ENCODE measurements at regions not wholly inside any gene's neighbourhood (a gene's known extent, or its start where the extent isn't known, plus 50 kb on each side); places are given as distances from the start of the nearest gene placed in this dataset.

DNA sequence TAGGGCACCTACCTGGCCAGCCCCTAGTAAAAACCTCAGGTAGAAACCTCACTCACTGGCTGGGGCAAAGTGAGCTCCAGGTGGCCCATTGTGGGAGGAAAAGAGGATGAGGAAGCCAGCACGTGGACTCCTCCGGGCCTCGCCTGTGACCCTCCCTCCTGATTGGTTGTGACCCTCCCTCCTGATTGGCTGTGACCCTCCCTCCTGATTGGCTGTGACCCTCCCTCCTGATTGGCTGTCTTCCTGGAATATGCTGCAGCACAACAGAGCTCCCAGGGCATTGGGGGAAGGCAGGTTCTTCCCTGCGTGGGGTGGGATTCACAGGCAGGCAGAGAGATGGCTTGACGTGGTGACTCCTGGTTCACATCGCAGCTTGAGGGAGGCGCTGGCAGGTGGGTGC lies 343.0 kb downstream of the GLRX3 start:
- Histone ChIP-seq H3K36me3 (ENCODE audit: control insufficient read depth, insufficient read depth, low read length) (no peaks in the 10 kb centered on the region), H3K4me1 (ENCODE audit: control insufficient read depth, insufficient read depth, low read length) (no peaks in the 10 kb centered on the region), H3K4me3 (ENCODE audit: low read depth, low read length) (no peak overlapping the region), H3K9ac (ENCODE audit: low read depth, low read length) (no peak overlapping the region), H3K9me3 (ENCODE audit: control insufficient read depth, insufficient read depth, low read length) (no peaks in the 10 kb centered on the region), H3K27me3 (ENCODE audit: control insufficient read depth, insufficient read depth, low read length) (no peaks in the 10 kb centered on the region)

DNA sequence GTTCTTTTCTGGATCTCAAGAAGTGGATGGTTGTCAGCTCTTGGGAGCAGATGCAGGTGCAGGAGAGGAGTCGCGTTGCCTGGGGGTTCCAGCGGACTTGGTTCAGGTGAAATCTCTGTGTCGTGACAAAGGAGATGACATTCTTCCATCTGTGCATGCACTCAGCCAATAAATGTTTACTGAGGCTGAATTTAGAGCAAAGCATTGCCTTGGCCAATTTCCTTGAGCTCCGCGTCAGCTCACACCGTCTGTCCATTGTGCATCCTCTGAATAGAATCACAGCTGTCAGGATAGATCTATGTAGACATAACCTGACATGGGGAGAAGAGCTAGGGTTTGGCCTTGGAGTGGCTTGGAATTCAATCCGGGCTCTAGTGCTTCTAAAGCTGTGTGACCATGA lies 343.7 kb downstream of the GLRX3 start:
- no peaks in the 10 kb centered on the region for H3K27me3 ChIP-seq (ENCODE audit: control insufficient read depth, insufficient read depth, low read length)
- no peak overlapping the region for H3K9ac ChIP-seq (ENCODE audit: low read depth, low read length)
- no peaks in the 10 kb centered on the region for H3K36me3 ChIP-seq (ENCODE audit: control insufficient read depth, insufficient read depth, low read length)
- no peak overlapping the region for H3K4me3 ChIP-seq (ENCODE audit: low read depth, low read length)
- H3K9me3 ChIP-seq (ENCODE audit: control insufficient read depth, insufficient read depth, low read length) = no peaks in the 10 kb centered on the region
- no peaks in the 10 kb centered on the region for H3K4me1 ChIP-seq (ENCODE audit: control insufficient read depth, insufficient read depth, low read length)

DNA sequence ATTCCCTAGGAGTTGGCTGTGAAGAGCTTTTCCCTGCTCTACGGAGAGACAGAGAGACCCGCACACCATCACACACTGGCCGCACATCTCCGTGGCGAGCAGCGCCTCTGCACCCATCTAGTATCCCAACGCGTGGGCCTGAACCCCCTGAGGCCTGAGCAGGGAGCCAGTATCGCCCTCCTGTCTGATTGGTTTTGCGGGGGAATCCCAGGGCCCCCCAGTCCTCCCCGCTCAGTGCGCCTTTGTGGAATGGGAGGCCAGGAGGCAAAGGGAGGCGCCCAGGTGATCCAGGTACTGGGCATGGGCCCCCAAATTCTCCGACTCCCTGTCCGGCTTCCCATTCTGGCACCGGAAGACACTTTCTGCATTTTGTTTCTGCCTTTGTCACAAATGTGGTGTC lies 344.3 kb downstream of the GLRX3 start:
- Histone ChIP-seq H3K4me3 (ENCODE audit: low read depth, low read length) (no peak overlapping the region), H3K4me1 (ENCODE audit: control insufficient read depth, insufficient read depth, low read length) (no peaks in the 10 kb centered on the region), H3K9ac (ENCODE audit: low read depth, low read length) (no peak overlapping the region), H3K27me3 (ENCODE audit: control insufficient read depth, insufficient read depth, low read length) (no peaks in the 10 kb centered on the region), H3K36me3 (ENCODE audit: control insufficient read depth, insufficient read depth, low read length) (no peaks in the 10 kb centered on the region), H3K9me3 (ENCODE audit: control insufficient read depth, insufficient read depth, low read length) (no peaks in the 10 kb centered on the region)

DNA sequence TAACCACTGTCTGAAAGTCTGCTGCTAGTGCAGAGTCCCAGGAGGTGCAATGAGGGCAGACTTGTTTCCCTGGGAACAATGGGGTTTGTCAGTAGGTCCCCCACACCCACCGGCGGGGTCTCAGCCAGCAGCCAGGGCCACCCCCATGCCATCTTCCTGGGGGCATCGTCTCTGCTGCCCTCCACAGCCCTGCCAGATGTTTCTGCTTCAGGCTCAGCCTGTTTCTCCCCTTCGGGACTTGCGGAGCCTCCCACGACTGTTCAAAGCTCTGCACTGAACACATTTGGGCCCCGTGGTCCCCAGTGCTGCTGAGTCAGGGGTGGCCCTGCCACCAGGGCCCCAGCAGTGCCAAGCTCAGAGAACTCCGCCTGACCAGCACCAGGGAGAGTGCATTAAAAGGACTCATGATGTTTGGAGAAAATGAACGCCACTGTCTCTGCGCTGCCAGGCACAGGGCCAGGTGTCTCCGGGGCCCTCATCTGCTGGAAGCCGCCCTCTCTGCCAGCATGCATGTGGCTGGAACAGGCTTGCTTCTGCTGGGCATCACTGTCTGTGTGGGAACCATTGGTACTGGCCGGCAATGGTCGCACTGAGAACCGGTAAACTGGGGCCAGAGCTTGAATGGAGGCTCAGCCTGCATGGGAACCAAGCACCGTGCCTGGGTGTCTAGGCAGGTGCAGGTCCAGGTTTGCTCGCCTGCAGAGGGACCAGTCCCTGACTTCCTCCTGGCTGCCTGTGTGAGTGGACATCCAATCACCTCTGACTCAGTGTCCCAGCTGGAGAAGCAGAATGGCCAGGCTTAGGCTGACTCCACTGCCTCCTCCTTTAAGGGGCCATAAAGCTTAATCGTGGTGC lies 345.1 kb downstream of the GLRX3 start:
- Histone ChIP-seq H3K9me3 (ENCODE audit: control insufficient read depth, insufficient read depth, low read length) (no peaks in the 10 kb centered on the region), H3K36me3 (ENCODE audit: control insufficient read depth, insufficient read depth, low read length) (no peaks in the 10 kb centered on the region), H3K9ac (ENCODE audit: low read depth, low read length) (no peak overlapping the region), H3K4me3 (ENCODE audit: low read depth, low read length) (no peak overlapping the region), H3K4me1 (ENCODE audit: control insufficient read depth, insufficient read depth, low read length) (no peaks in the 10 kb centered on the region), H3K27me3 (ENCODE audit: control insufficient read depth, insufficient read depth, low read length) (no peaks in the 10 kb centered on the region)

DNA sequence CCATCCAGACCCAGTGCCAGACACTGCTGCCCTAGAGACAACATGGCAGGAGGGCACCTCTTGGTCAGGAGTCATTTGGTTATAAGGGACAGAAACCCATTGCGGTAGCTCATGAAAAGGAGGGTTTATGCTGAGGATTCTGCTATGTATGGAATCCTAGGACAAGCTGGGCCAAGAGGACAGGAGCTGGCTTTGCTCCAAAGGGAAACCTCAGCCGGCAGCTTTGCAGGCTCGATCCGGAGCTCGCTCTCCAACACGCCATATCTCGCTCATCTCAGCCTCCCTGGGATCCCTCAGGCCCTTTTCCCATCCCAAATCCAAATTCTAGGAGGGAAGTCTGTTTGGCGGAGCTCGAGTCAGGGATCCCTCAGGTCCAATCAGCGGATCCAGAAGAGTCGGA lies 345.7 kb downstream of the GLRX3 start:
- no peaks in the 10 kb centered on the region for H3K9me3 ChIP-seq (ENCODE audit: control insufficient read depth, insufficient read depth, low read length)
- no peak overlapping the region for H3K9ac ChIP-seq (ENCODE audit: low read depth, low read length)
- no peaks in the 10 kb centered on the region for H3K27me3 ChIP-seq (ENCODE audit: control insufficient read depth, insufficient read depth, low read length)
- no peaks in the 10 kb centered on the region for H3K36me3 ChIP-seq (ENCODE audit: control insufficient read depth, insufficient read depth, low read length)
- H3K4me1 ChIP-seq (ENCODE audit: control insufficient read depth, insufficient read depth, low read length) = no peaks in the 10 kb centered on the region
- H3K4me3 ChIP-seq (ENCODE audit: low read depth, low read length) = no peak overlapping the region

DNA sequence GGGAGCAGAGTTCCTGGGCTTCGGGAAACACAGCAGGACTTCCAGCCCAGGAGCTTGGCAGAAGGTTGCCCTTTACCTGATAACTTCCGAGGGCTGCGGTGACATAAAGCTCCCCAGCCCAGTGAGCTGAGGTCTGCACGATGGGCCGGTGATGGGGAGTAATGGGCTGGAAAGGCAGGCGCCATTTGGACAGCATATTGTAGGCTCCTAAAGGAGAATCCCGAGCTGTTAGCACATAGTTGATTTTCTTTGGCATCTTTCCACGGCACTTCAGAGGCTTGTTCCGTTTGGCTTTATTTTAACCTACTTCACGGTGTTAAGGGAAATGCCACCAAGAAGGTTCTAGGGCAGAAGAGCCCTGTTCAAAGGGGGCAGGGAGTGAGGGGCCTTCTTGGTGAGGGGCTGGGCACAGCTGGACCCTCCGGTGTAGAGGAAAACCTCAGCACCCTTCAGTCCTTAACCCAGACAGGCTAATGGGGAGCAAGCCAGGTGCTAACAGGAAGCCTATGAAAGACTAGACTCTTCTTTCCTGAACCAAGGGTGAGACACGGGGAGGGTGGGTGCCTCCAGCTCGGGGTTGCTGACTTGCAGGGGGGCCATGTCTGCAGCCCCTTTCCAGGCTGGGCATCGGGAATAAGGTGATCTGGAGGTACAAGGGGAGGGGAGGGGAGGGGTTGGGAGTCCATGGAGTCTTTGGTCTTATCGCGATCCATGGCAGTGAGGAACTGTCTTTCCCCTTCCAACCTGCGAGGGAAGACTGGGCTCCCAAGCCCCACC lies 347.7 kb downstream of the GLRX3 start:
- H3K27me3 ChIP-seq (ENCODE audit: control insufficient read depth, insufficient read depth, low read length) = no peaks in the 10 kb centered on the region
- no peak overlapping the region for H3K9ac ChIP-seq (ENCODE audit: low read depth, low read length)
- no peak overlapping the region for H3K4me3 ChIP-seq (ENCODE audit: low read depth, low read length)
- H3K36me3 ChIP-seq (ENCODE audit: control insufficient read depth, insufficient read depth, low read length) = no peaks in the 10 kb centered on the region
- peaks cover 2% of the 10 kb centered on the region for H3K4me1 ChIP-seq (ENCODE audit: control insufficient read depth, insufficient read depth, low read length)
- no peaks in the 10 kb centered on the region for H3K9me3 ChIP-seq (ENCODE audit: control insufficient read depth, insufficient read depth, low read length)

DNA sequence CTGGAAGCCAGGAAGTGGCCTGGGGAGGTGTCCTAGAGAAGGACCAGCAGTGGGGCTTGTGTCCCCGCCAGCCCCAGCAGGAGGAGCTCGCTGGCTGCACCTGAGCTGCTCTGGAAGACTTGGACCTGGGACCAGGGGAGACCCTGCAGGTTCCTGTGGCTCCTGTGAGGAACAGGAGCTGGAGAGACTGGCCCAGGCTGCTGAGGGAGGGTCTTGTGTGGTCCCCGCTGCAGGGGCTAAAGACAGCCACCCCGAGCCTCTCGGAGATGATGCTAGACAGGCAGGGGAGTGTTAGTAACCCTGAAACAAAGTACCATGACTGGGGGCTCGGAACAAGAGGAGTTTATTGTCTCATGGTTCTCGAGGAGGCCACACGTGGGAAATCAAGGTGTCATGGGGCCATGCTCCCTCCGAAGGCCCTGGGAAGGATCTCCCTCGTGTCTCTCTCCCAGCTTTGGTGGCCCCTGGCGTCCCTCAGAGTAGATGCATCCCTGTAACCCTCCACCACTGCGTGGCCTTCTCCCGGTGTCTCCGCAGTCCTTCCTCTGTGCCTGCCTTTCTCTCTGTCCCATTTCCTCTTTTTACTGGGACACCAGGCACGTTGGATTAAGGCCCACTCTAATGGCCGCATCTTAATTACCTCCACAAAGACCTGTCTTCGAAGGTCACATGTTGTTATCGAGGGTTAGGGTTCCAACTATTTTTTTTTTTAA lies 348.4 kb downstream of the GLRX3 start:
- H3K27me3 ChIP-seq (ENCODE audit: control insufficient read depth, insufficient read depth, low read length) = no peaks in the 10 kb centered on the region
- peaks cover 2% of the 10 kb centered on the region for H3K4me1 ChIP-seq (ENCODE audit: control insufficient read depth, insufficient read depth, low read length)
- no peaks in the 10 kb centered on the region for H3K36me3 ChIP-seq (ENCODE audit: control insufficient read depth, insufficient read depth, low read length)
- H3K9me3 ChIP-seq (ENCODE audit: control insufficient read depth, insufficient read depth, low read length) = no peaks in the 10 kb centered on the region
- H3K9ac ChIP-seq (ENCODE audit: low read depth, low read length) = no peak overlapping the region
- H3K4me3 ChIP-seq (ENCODE audit: low read depth, low read length) = no peak overlapping the region

DNA sequence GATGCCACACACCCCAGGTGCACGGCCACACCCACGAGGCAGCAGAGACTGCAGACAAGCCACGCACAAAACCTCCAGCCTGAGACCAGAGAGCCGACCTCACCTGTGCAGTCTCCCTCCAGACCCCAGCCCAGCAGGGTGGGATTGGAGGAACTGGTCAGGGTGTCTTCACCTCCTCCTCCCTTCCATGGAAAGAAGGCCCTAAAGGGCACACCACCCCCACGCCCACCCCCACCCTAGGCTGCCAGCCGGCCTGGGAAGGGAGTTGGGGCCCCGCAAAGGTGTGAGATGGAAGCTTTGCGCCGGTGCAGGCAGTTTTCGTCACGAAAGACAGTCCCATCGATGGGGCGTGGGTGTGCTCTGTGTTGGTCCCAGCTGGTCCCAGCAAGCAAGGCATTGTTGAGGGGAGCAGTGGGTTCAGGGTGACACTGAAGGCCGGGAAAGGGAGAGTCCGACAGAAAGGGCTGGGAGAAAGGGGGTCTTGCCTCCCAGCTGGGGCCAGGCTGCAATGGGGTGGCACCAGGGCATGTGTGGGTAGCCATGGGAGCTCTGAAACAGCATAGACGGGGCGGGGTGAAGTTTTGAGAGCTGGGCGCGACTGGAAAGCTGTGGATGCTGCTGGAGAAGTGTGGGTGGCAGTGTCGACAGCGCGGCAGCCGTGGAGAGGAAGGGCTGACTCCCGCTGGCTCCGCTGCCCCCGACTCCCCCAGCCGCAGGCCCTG lies 349.2 kb downstream of the GLRX3 start:
- Histone ChIP-seq H3K9ac (ENCODE audit: low read depth, low read length) (no peak overlapping the region), H3K36me3 (ENCODE audit: control insufficient read depth, insufficient read depth, low read length) (no peaks in the 10 kb centered on the region), H3K9me3 (ENCODE audit: control insufficient read depth, insufficient read depth, low read length) (no peaks in the 10 kb centered on the region), H3K4me1 (ENCODE audit: control insufficient read depth, insufficient read depth, low read length) (peaks cover 2% of the 10 kb centered on the region), H3K27me3 (ENCODE audit: control insufficient read depth, insufficient read depth, low read length) (no peaks in the 10 kb centered on the region), H3K4me3 (ENCODE audit: low read depth, low read length) (no peak overlapping the region)

DNA sequence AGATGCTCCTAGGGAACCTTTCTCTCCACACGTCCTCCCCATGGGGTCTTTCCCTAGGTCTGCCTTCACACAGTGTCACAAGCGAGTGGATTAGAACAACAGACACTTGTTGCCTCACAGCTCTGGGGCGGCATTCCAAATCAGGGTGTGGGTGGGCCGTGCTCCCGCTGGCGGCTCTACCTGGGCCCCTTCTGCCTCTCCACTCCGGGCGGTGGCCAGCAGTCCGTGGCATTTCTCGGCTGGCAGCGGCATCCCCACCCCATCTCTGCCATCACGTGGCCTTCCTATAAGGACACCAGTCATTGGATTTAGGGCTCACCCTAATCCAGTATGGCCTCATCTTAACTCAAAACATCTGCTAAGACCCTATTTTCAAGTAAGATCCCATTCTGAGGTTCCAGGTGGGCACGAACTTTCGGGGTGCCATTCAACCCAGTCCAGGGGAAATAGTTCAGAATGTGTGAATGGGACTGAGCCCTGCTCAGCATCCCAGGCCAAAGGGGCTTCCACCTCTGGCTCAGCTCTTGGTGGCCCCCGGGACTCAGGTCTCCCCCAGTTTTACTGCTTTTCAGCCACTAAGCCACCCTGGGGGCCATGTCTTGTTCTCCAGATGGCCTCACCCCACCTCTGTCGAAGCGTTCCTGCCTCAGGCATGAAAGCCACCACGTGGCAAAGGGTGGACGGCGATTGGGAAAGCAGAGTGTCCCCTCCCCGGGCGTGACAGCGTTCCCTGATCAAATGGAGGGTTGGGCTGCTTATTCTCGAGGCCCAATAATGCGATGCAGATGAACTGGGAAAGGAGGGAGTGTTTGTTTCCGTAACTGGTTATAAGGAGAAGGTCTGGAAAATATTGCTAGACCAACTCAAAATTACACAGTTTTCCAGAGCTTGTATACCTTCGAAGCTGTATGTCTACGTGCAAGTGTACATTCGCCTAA lies 350.0 kb downstream of the GLRX3 start:
- no peaks in the 10 kb centered on the region for H3K27me3 ChIP-seq (ENCODE audit: control insufficient read depth, insufficient read depth, low read length)
- H3K9ac ChIP-seq (ENCODE audit: low read depth, low read length) = no peak overlapping the region
- no peaks in the 10 kb centered on the region for H3K36me3 ChIP-seq (ENCODE audit: control insufficient read depth, insufficient read depth, low read length)
- H3K4me3 ChIP-seq (ENCODE audit: low read depth, low read length) = no peak overlapping the region
- H3K4me1 ChIP-seq (ENCODE audit: control insufficient read depth, insufficient read depth, low read length) = peaks cover 2% of the 10 kb centered on the region
- no peaks in the 10 kb centered on the region for H3K9me3 ChIP-seq (ENCODE audit: control insufficient read depth, insufficient read depth, low read length)

DNA sequence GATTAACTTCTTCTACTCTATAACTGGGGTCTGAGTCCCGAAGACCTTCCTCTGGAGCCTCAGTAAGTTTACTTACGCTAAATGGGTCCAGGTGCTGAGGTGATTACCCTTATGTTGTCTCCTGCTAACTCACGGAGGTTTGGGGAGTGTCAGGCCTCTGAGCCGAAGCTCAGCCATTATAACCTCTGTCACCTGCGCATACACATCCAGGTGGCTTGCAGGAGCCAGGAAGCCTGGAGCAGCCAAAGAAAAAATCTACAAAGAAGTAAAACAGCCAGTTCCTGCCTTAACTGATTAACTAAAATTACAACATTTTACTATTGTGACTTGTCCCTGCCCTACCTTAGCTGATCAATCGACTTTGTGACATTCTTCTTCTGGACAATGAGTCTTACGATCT lies 350.7 kb downstream of the GLRX3 start:
- no peak overlapping the region for H3K4me3 ChIP-seq (ENCODE audit: low read depth, low read length)
- H3K9ac ChIP-seq (ENCODE audit: low read depth, low read length) = no peak overlapping the region
- no peaks in the 10 kb centered on the region for H3K36me3 ChIP-seq (ENCODE audit: control insufficient read depth, insufficient read depth, low read length)
- H3K4me1 ChIP-seq (ENCODE audit: control insufficient read depth, insufficient read depth, low read length) = peaks cover 2% of the 10 kb centered on the region
- H3K27me3 ChIP-seq (ENCODE audit: control insufficient read depth, insufficient read depth, low read length) = no peaks in the 10 kb centered on the region
- no peaks in the 10 kb centered on the region for H3K9me3 ChIP-seq (ENCODE audit: control insufficient read depth, insufficient read depth, low read length)
